GM23338 (cell line): ENCODE measurements at regions not wholly inside any gene's neighbourhood (a gene's known extent, or its start where the extent isn't known, plus 50 kb on each side); places are given as distances from the start of the nearest gene placed in this dataset.

Experiments used
- ATAC-seq: fragments of 200-7000 bp; cut with Tn5 transposase; 3 replicates; pipeline ENCODE4 v1.9.1; 2020
- DNase-seq: peaks from one replicate; pipeline ENCODE4 v3.0.0-alpha.2; 2015; ENCODE audit warnings: low spot score
- H2AFZ ChIP-seq: fragments of 200-600 bp; sonication (generic); 2 replicates; pipeline ENCODE4 v1.8.0; 2016; ENCODE audit warnings: antibody characterized with exemption, mild to moderate bottlenecking, moderate library complexity
- H3F3A ChIP-seq: fragments of 200-600 bp; sonication (generic); replicated peaks from 2 replicates; pipeline ENCODE4 v1.8.0; 2017; ENCODE audit warnings: antibody characterized with exemption, mixed run types, low read depth
- H3K27ac ChIP-seq: fragments of 200-600 bp; sonication (generic); 2 replicates; pipeline ENCODE4 v1.6.1; 2016; ENCODE audit warnings: low read depth
- H3K27me3 ChIP-seq: fragments of 200-600 bp; sonication (generic); 2 replicates; pipeline ENCODE4 v1.8.0; 2016; ENCODE audit warnings: mild to moderate bottlenecking, mixed run types, moderate library complexity; ENCODE audit not compliant: insufficient read depth
- H3K36me3 ChIP-seq: fragments of 200-600 bp; sonication (generic); 2 replicates; pipeline ENCODE4 v1.8.0; 2016; ENCODE audit warnings: mild to moderate bottlenecking; ENCODE audit not compliant: insufficient read depth
- H3K4me1 ChIP-seq: fragments of 200-600 bp; sonication (generic); 2 replicates; pipeline ENCODE4 v1.8.0; 2016; ENCODE audit warnings: mild to moderate bottlenecking, moderate library complexity; ENCODE audit not compliant: insufficient read depth
- H3K4me2 ChIP-seq: fragments of 200-600 bp; sonication (generic); 2 replicates; pipeline ENCODE4 v1.7.1; 2017; ENCODE audit warnings: mixed run types
- H3K4me3 ChIP-seq: fragments of 200-600 bp; sonication (generic); 2 replicates; pipeline ENCODE4 v1.6.1; 2016; ENCODE audit warnings: mixed run types
- H3K79me2 ChIP-seq: fragments of 200-600 bp; sonication (generic); replicated peaks from 2 replicates; pipeline ENCODE4 v1.8.0; 2017; ENCODE audit warnings: mild to moderate bottlenecking; ENCODE audit not compliant: insufficient read depth
- H3K9me2 ChIP-seq: fragments of 200-600 bp; sonication (generic); 2 replicates; pipeline ENCODE4 v1.8.0; 2017; ENCODE audit not compliant: insufficient read depth
- H4K20me1 ChIP-seq: fragments of 200-600 bp; sonication (generic); replicated peaks from 2 replicates; pipeline ENCODE4 v1.8.0; 2017; ENCODE audit warnings: mild to moderate bottlenecking; ENCODE audit not compliant: insufficient read depth
- H3K27ac Mint-ChIP-seq: 2 replicates; pipeline ENCODE4 v1.8.0; 2020; ENCODE audit warnings: inconsistent platforms, mild to moderate bottlenecking, moderate library complexity, mixed read lengths
- H3K27me3 Mint-ChIP-seq: 3 replicates; pipeline ENCODE4 v1.8.0; 2022; ENCODE audit warnings: low read depth, mild to moderate bottlenecking, moderate library complexity, mixed read lengths, inconsistent platforms; ENCODE audit not compliant: insufficient read depth, poor library complexity
- H3K36me3 Mint-ChIP-seq: 3 replicates; pipeline ENCODE4 v1.8.0; 2021; ENCODE audit warnings: low read depth, mild to moderate bottlenecking, inconsistent platforms, moderate library complexity, mixed read lengths
- H3K4me1 Mint-ChIP-seq: 3 replicates; pipeline ENCODE4 v1.8.0; 2020; ENCODE audit warnings: mild to moderate bottlenecking, inconsistent platforms, mixed read lengths
- H3K4me3 Mint-ChIP-seq: 3 replicates; pipeline ENCODE4 v1.8.0; 2021; ENCODE audit warnings: moderate library complexity, mild to moderate bottlenecking, inconsistent platforms, mixed read lengths
- H3K9me3 Mint-ChIP-seq: 3 replicates; pipeline ENCODE4 v1.8.0; 2020; ENCODE audit warnings: moderate library complexity, mild to moderate bottlenecking, inconsistent platforms, mixed read lengths
- CREB1 ChIP-seq: fragments of 250-450 bp; sonication (Bioruptor Pico); IDR thresholded peaks from 2 replicates; pipeline ENCODE4 v1.5.0; 2020; ENCODE audit warnings: low read depth, mild to moderate bottlenecking, moderate library complexity
- CTCF ChIP-seq, 2 experiments: fragments of 200-600 bp in 1 of 2; sonication (generic) in 1 of 2; conservative IDR thresholded peaks; 2 replicates each; pipeline versions ENCODE4 v1.5.1 to v1.6.1; 2016 to 2017; ENCODE audit warnings: antibody characterized with exemption in 2 of 2, low read depth in 2 of 2, mild to moderate bottlenecking in 2 of 2, moderate library complexity in 1 of 2
- ETS1 ChIP-seq: IDR thresholded peaks from 2 replicates; pipeline ENCODE4 v1.6.1; 2016; ENCODE audit warnings: antibody characterized with exemption
- EZH2 ChIP-seq: fragments of 200-600 bp; sonication (generic); IDR thresholded peaks from one replicate; pipeline ENCODE4 v1.8.0; 2017; ENCODE audit warnings: antibody characterized with exemption, mild to moderate bottlenecking, low read depth; ENCODE audit not compliant: unreplicated experiment
- EZH2phosphoT487 ChIP-seq: fragments of 200-600 bp; sonication (generic); IDR thresholded peaks from one replicate; pipeline ENCODE4 v1.8.1; 2018; ENCODE audit warnings: antibody characterized with exemption; ENCODE audit not compliant: unreplicated experiment
- JUNB ChIP-seq: IDR thresholded peaks from one replicate; pipeline ENCODE4 v1.6.1; 2016; ENCODE audit warnings: antibody characterized with exemption; ENCODE audit not compliant: unreplicated experiment
- NANOG ChIP-seq: IDR thresholded peaks from 2 replicates; pipeline ENCODE4 v1.6.1; 2016; ENCODE audit warnings: antibody characterized with exemption, borderline replicate concordance
- POLR2AphosphoS5 ChIP-seq: IDR thresholded peaks from 2 replicates; pipeline ENCODE4 v1.6.1; 2016; ENCODE audit warnings: antibody characterized with exemption, low read depth
- REST ChIP-seq: IDR thresholded peaks from one replicate; pipeline ENCODE4 v1.6.1; 2018; ENCODE audit warnings: antibody characterized with exemption; ENCODE audit not compliant: unreplicated experiment
- STAT1 ChIP-seq: IDR thresholded peaks from one replicate; pipeline ENCODE4 v1.6.1; 2016; ENCODE audit warnings: antibody characterized with exemption; ENCODE audit not compliant: unreplicated experiment
- ZNF114 ChIP-seq: fragments of 250-450 bp; sonication (Bioruptor Pico); IDR thresholded peaks from 2 replicates; pipeline ENCODE4 v1.5.0; 2020; ENCODE audit warnings: mild to moderate bottlenecking, moderate library complexity
- ZNF331 ChIP-seq: fragments of 250-450 bp; sonication (Bioruptor Pico); IDR thresholded peaks from 2 replicates; pipeline ENCODE4 v1.5.0; 2020; ENCODE audit warnings: low read depth, mild to moderate bottlenecking, moderate library complexity
- ZNF462 ChIP-seq: fragments of 250-450 bp; sonication (Bioruptor Pico); IDR thresholded peaks from 2 replicates; pipeline ENCODE4 v1.5.0; 2020; ENCODE audit warnings: mild to moderate bottlenecking, moderate library complexity

GRCh38 chr6:1131285-1132079 lies 180.4 kb upstream of the FOXQ1 start:
- no peak overlapping the region for H3K27ac ChIP-seq
- DNase-seq (no peak), ATAC-seq (no peak)
- no peaks in the 10 kb centered on the region for H3K27me3 ChIP-seq
- no peaks in the 10 kb centered on the region for H3K79me2 ChIP-seq
- H3K4me1 Mint-ChIP-seq = peaks cover 9% of the 10 kb centered on the region; the same call in 2 of the 3 replicates
- no peaks in the 10 kb centered on the region for H3F3A ChIP-seq
- TF ChIP-seq EZH2phosphoT487 (no peak), ZNF462 (CRISPR knock-in tag) (no peak), ZNF114 (CRISPR knock-in tag) (no peak), REST (no peak), STAT1 (no peak), CREB1 (no peak), NANOG (no peak), ETS1 (no peak), EZH2 (no peak), ZNF331 (CRISPR knock-in tag) (no peak), JUNB (no peak), CTCF (conservative IDR thresholded peaks at IDR 0.05; ENCODE audit: low read depth in 2 of 2) (no peak), POLR2AphosphoS5 (no peak)
- H3K9me3 Mint-ChIP-seq = no peaks in the 10 kb centered on the region; the same call in 1 of the 3 replicates
- H3K36me3 Mint-ChIP-seq = no peaks in the 10 kb centered on the region
- no peak overlapping the region for H3K4me2 ChIP-seq
- H3K4me3 ChIP-seq = no peak overlapping the region
- peak overlapping the region; percentile 66; the same call in 1 of the 2 replicates for H2AFZ ChIP-seq
- H3K27ac Mint-ChIP-seq = no peak overlapping the region
- H3K27me3 Mint-ChIP-seq = no peaks in the 10 kb centered on the region
- no peaks in the 10 kb centered on the region for H3K4me1 ChIP-seq
- H3K4me3 Mint-ChIP-seq = no peak overlapping the region
- no peaks in the 10 kb centered on the region for H3K9me2 ChIP-seq
- no peaks in the 10 kb centered on the region for H4K20me1 ChIP-seq
- no peaks in the 10 kb centered on the region for H3K36me3 ChIP-seq
